ENCODE measurements at regions not wholly inside any gene's neighbourhood (a gene's known extent, or its start where the extent isn't known, plus 50 kb on each side); places are given as distances from the start of the nearest gene placed in this dataset.
"Not testable (repeated sequence)": the region's sequence is repeated elsewhere in the genome, so short reads cannot be mapped to it uniquely, and the experiment has no call there.

- H3K9me3 ChIP-seq (ENCODE audit: control insufficient read depth in 2 of 2, insufficient read depth in 1 of 2, low read depth in 1 of 2, low read length in 1 of 2) = no peaks in the 10 kb centered on the region
- no peak overlapping the region for H3K4me3 ChIP-seq (ENCODE audit: low read depth in 1 of 3, low read length in 3 of 3)
- no peaks in the 10 kb centered on the region for H3K27me3 ChIP-seq (ENCODE audit: control insufficient read depth in 3 of 3, insufficient read depth in 3 of 3, low read length in 3 of 3)
- H3K4me1 ChIP-seq (ENCODE audit: control insufficient read depth in 3 of 3, insufficient read depth in 2 of 3, low read depth in 1 of 3, low read length in 2 of 3) = no peaks in the 10 kb centered on the region
- DNase-seq (no peak), FAIRE-seq (no peak)
- no peaks in the 10 kb centered on the region for H3K36me3 ChIP-seq (ENCODE audit: control insufficient read depth in 3 of 3, insufficient read depth in 2 of 3, low read depth in 1 of 3, low read length in 3 of 3)
- no peak overlapping the region for H3K27ac ChIP-seq (ENCODE audit: low read depth in 1 of 3, low read length in 2 of 3)
- WGBS, 3 donors = 48 to 63% (median 57%) methylated on average over 2 of the region's 2 CpGs
Measured at GRCh38 chr10:106347547-106347946, 817.0 kb downstream of the SORCS1 start.

- 66 to 72% (median 70%) methylated on average over 8 to 10 of the region's 10 CpGs for WGBS, 3 donors
- H3K36me3 ChIP-seq (ENCODE audit: control insufficient read depth in 3 of 3, insufficient read depth in 2 of 3, low read depth in 1 of 3, low read length in 3 of 3); H3K4me1 ChIP-seq (ENCODE audit: control insufficient read depth in 3 of 3, insufficient read depth in 2 of 3, low read depth in 1 of 3, low read length in 2 of 3); H3K9me3 ChIP-seq (ENCODE audit: control insufficient read depth in 2 of 2, insufficient read depth in 1 of 2, low read depth in 1 of 2, low read length in 1 of 2); H3K27ac ChIP-seq (ENCODE audit: low read depth in 1 of 3, low read length in 2 of 3); DNase-seq; FAIRE-seq; H3K27me3 ChIP-seq (ENCODE audit: control insufficient read depth in 3 of 3, insufficient read depth in 3 of 3, low read length in 3 of 3); H3K4me3 ChIP-seq (ENCODE audit: low read depth in 1 of 3, low read length in 3 of 3): not testable (repeated sequence)
Measured at GRCh38 chr10:106343539-106343938, 821.0 kb downstream of the SORCS1 start.

GRCh38 chr10:106341356-106341755 is 823.1 kb downstream of the SORCS1 start:
- no peak for FAIRE-seq
- H3K36me3 ChIP-seq (ENCODE audit: control insufficient read depth in 3 of 3, insufficient read depth in 2 of 3, low read depth in 1 of 3, low read length in 3 of 3) = no peaks in the 10 kb centered on the region

GRCh38 chr10:106338486-106338885 is 826.0 kb downstream of the SORCS1 start:
- FAIRE-seq = no peak
- Histone ChIP-seq H3K4me1 (ENCODE audit: control insufficient read depth in 3 of 3, insufficient read depth in 2 of 3, low read depth in 1 of 3, low read length in 2 of 3) (no peaks in the 10 kb centered on the region), H3K27ac (ENCODE audit: low read depth in 1 of 3, low read length in 2 of 3) (no peak overlapping the region), H3K36me3 (ENCODE audit: control insufficient read depth in 3 of 3, insufficient read depth in 2 of 3, low read depth in 1 of 3, low read length in 3 of 3) (no peaks in the 10 kb centered on the region), H3K4me3 (ENCODE audit: low read depth in 1 of 3, low read length in 3 of 3) (no peak overlapping the region), H3K27me3 (ENCODE audit: control insufficient read depth in 3 of 3, insufficient read depth in 3 of 3, low read length in 3 of 3) (no peaks in the 10 kb centered on the region), H3K9me3 (ENCODE audit: control insufficient read depth in 2 of 2, insufficient read depth in 1 of 2, low read depth in 1 of 2, low read length in 1 of 2) (peaks cover 0 to 3% of the 10 kb centered on the region in 2 donors)
- 7 to 30% (median 12%) methylated on average over 2 of the region's 2 CpGs for WGBS, 3 donors
- no peak for DNase-seq

More at GRCh38 chr10:106341356-106341755, 823.1 kb downstream of the SORCS1 start:
- Histone ChIP-seq H3K9me3 (ENCODE audit: control insufficient read depth in 2 of 2, insufficient read depth in 1 of 2, low read depth in 1 of 2, low read length in 1 of 2) (peaks cover 0 to under 1% of the 10 kb centered on the region in 2 donors), H3K4me3 (ENCODE audit: low read depth in 1 of 3, low read length in 3 of 3) (no peak overlapping the region), H3K4me1 (ENCODE audit: control insufficient read depth in 3 of 3, insufficient read depth in 2 of 3, low read depth in 1 of 3, low read length in 2 of 3) (no peaks in the 10 kb centered on the region), H3K27ac (ENCODE audit: low read depth in 1 of 3, low read length in 2 of 3) (no peak overlapping the region), H3K27me3 (ENCODE audit: control insufficient read depth in 3 of 3, insufficient read depth in 3 of 3, low read length in 3 of 3) (no peaks in the 10 kb centered on the region)
- DNase-seq = no peak
- 63 to 76% (median 75%) methylated on average over 3 of the region's 3 CpGs for WGBS, 3 donors

- FAIRE-seq (no peak), DNase-seq (no peak)
- Histone ChIP-seq H3K36me3 (ENCODE audit: control insufficient read depth in 3 of 3, insufficient read depth in 2 of 3, low read depth in 1 of 3, low read length in 3 of 3) (no peaks in the 10 kb centered on the region), H3K27me3 (ENCODE audit: control insufficient read depth in 3 of 3, insufficient read depth in 3 of 3, low read length in 3 of 3) (no peaks in the 10 kb centered on the region), H3K4me1 (ENCODE audit: control insufficient read depth in 3 of 3, insufficient read depth in 2 of 3, low read depth in 1 of 3, low read length in 2 of 3) (no peaks in the 10 kb centered on the region), H3K27ac (ENCODE audit: low read depth in 1 of 3, low read length in 2 of 3) (no peak overlapping the region), H3K9me3 (ENCODE audit: control insufficient read depth in 2 of 2, insufficient read depth in 1 of 2, low read depth in 1 of 2, low read length in 1 of 2) (peaks cover 0 to 3% of the 10 kb centered on the region in 2 donors), H3K4me3 (ENCODE audit: low read depth in 1 of 3, low read length in 3 of 3) (no peak overlapping the region)
- 88 to 94% (median 93%) methylated on average over 5 of the region's 5 CpGs for WGBS, 3 donors
Measured at GRCh38 chr10:106336874-106337273, 827.6 kb downstream of the SORCS1 start.

GRCh38 chr10:106327747-106328146 is 836.8 kb downstream of the SORCS1 start:
- FAIRE-seq (no peak), DNase-seq (no peak)
- H3K27ac ChIP-seq (ENCODE audit: low read depth in 1 of 3, low read length in 2 of 3) = no peak overlapping the region
- H3K4me3 ChIP-seq (ENCODE audit: low read depth in 1 of 3, low read length in 3 of 3) = no peak overlapping the region
- no peaks in the 10 kb centered on the region for H3K4me1 ChIP-seq (ENCODE audit: control insufficient read depth in 3 of 3, insufficient read depth in 2 of 3, low read depth in 1 of 3, low read length in 2 of 3)
- no peaks in the 10 kb centered on the region for H3K36me3 ChIP-seq (ENCODE audit: control insufficient read depth in 3 of 3, insufficient read depth in 2 of 3, low read depth in 1 of 3, low read length in 3 of 3)
- 66 to 86% (median 79%) methylated on average over 3 of the region's 3 CpGs for WGBS, 3 donors
- no peaks in the 10 kb centered on the region for H3K27me3 ChIP-seq (ENCODE audit: control insufficient read depth in 3 of 3, insufficient read depth in 3 of 3, low read length in 3 of 3)
- peaks cover 0 to 22% of the 10 kb centered on the region in 2 donors for H3K9me3 ChIP-seq (ENCODE audit: control insufficient read depth in 2 of 2, insufficient read depth in 1 of 2, low read depth in 1 of 2, low read length in 1 of 2)

- Histone ChIP-seq H3K27ac (ENCODE audit: low read depth in 1 of 3, low read length in 2 of 3) (no peak overlapping the region), H3K27me3 (ENCODE audit: control insufficient read depth in 3 of 3, insufficient read depth in 3 of 3, low read length in 3 of 3) (no peaks in the 10 kb centered on the region), H3K4me3 (ENCODE audit: low read depth in 1 of 3, low read length in 3 of 3) (no peak overlapping the region), H3K9me3 (ENCODE audit: control insufficient read depth in 2 of 2, insufficient read depth in 1 of 2, low read depth in 1 of 2, low read length in 1 of 2) (peaks cover 0 to 3% of the 10 kb centered on the region in 2 donors), H3K4me1 (ENCODE audit: control insufficient read depth in 3 of 3, insufficient read depth in 2 of 3, low read depth in 1 of 3, low read length in 2 of 3) (no peaks in the 10 kb centered on the region), H3K36me3 (ENCODE audit: control insufficient read depth in 3 of 3, insufficient read depth in 2 of 3, low read depth in 1 of 3, low read length in 3 of 3) (no peaks in the 10 kb centered on the region)
- FAIRE-seq = no peak
- WGBS, 3 donors = 73 to 84% (median 83%) methylated on average over 3 of the region's 3 CpGs
- DNase-seq = no peak
Measured at GRCh38 chr10:106320876-106321275, 843.6 kb downstream of the SORCS1 start.

GRCh38 chr10:106320078-106320477 is 844.4 kb downstream of the SORCS1 start:
- no peak for DNase-seq
- Histone ChIP-seq H3K4me1 (ENCODE audit: control insufficient read depth in 3 of 3, insufficient read depth in 2 of 3, low read depth in 1 of 3, low read length in 2 of 3) (no peaks in the 10 kb centered on the region), H3K9me3 (ENCODE audit: control insufficient read depth in 2 of 2, insufficient read depth in 1 of 2, low read depth in 1 of 2, low read length in 1 of 2) (peaks cover 0 to 3% of the 10 kb centered on the region in 2 donors), H3K36me3 (ENCODE audit: control insufficient read depth in 3 of 3, insufficient read depth in 2 of 3, low read depth in 1 of 3, low read length in 3 of 3) (no peaks in the 10 kb centered on the region), H3K27me3 (ENCODE audit: control insufficient read depth in 3 of 3, insufficient read depth in 3 of 3, low read length in 3 of 3) (no peaks in the 10 kb centered on the region), H3K4me3 (ENCODE audit: low read depth in 1 of 3, low read length in 3 of 3) (no peak overlapping the region), H3K27ac (ENCODE audit: low read depth in 1 of 3, low read length in 2 of 3) (no peak overlapping the region)
- no peak for FAIRE-seq
- WGBS, 3 donors = 86 to 90% (median 89%) methylated on average over 5 of the region's 5 CpGs

- DNase-seq (no peak), FAIRE-seq (no peak)
- H3K36me3 ChIP-seq (ENCODE audit: control insufficient read depth in 3 of 3, insufficient read depth in 2 of 3, low read depth in 1 of 3, low read length in 3 of 3) = no peaks in the 10 kb centered on the region
- H3K4me1 ChIP-seq (ENCODE audit: control insufficient read depth in 3 of 3, insufficient read depth in 2 of 3, low read depth in 1 of 3, low read length in 2 of 3) = no peaks in the 10 kb centered on the region
- H3K9me3 ChIP-seq (ENCODE audit: control insufficient read depth in 2 of 2, insufficient read depth in 1 of 2, low read depth in 1 of 2, low read length in 1 of 2) = peaks cover 0 to 3% of the 10 kb centered on the region in 2 donors
- no peak overlapping the region for H3K4me3 ChIP-seq (ENCODE audit: low read depth in 1 of 3, low read length in 3 of 3)
- H3K27me3 ChIP-seq (ENCODE audit: control insufficient read depth in 3 of 3, insufficient read depth in 3 of 3, low read length in 3 of 3) = no peaks in the 10 kb centered on the region
- H3K27ac ChIP-seq (ENCODE audit: low read depth in 1 of 3, low read length in 2 of 3) = no peak overlapping the region
- 82 to 93% (median 89%) methylated on average over 2 of the region's 2 CpGs for WGBS, 3 donors
Measured at GRCh38 chr10:106317554-106317953, 847.0 kb downstream of the SORCS1 start.
